ENCODE measurements at regions not wholly inside any gene's neighbourhood (a gene's known extent, or its start where the extent isn't known, plus 50 kb on each side); places are given as distances from the start of the nearest gene placed in this dataset.

GRCh38 chr11:134850566-134850965, 438.5 kb upstream of the B3GAT1 start (continued):
- TF ChIP-seq ZBTB49 (tag by site-specific recombination; IDR thresholded peaks at IDR 0.05; ENCODE audit: low read depth) = no peak
- TF ChIP-seq ZNF776 (tag by site-specific recombination; IDR thresholded peaks at IDR 0.05; ENCODE audit: borderline replicate concordance) = no peak
- TF ChIP-seq ZNF174 (tag by site-specific recombination; IDR thresholded peaks at IDR 0.05) = no peak

GRCh38 chr11:134849833-134850232, 437.8 kb upstream of the B3GAT1 start:
- H3K4me3 ChIP-seq (ENCODE audit: low read depth, low read length) = no peak overlapping the region
- ChIA-PET POLR2A (no interaction called here), CTCF (interaction anchor here (0.6 to 1.5 kb wide), 3 partner anchors 19 to 82 kb away, joined by 3 to 8 read pairs (median 3); no protein-coding TSS in a partner anchor)
- H3K27ac ChIP-seq (ENCODE audit: extremely low read depth, low read depth, low read length) = no peak overlapping the region
- no peaks in the 10 kb centered on the region for H3K4me1 ChIP-seq (ENCODE audit: control insufficient read depth, insufficient read depth, low read length)
- no peaks in the 10 kb centered on the region for H3K36me3 ChIP-seq (ENCODE audit: control insufficient read depth in 2 of 2, insufficient read depth in 1 of 2, low read length in 2 of 2)
- no peaks in the 10 kb centered on the region for H3K9me3 ChIP-seq (ENCODE audit: control insufficient read depth, insufficient read depth, low read depth, low read length)
- no peak for TF ChIP-seq ZNF112 (tag by site-specific recombination; IDR thresholded peaks at IDR 0.05)
- no peak for TF ChIP-seq ZNF140 (tag by site-specific recombination; IDR thresholded peaks at IDR 0.05)
- TF ChIP-seq HOXA7 (CRISPR knock-in tag; IDR thresholded peaks at IDR 0.05; ENCODE audit: borderline replicate concordance) = no peak
- TF ChIP-seq ZBTB21 (tag by site-specific recombination; IDR thresholded peaks at IDR 0.05) = no peak
- TF ChIP-seq KLF1 (tag by site-specific recombination; IDR thresholded peaks at IDR 0.05) = no peak
- TF ChIP-seq ZNF354C (tag by site-specific recombination; IDR thresholded peaks at IDR 0.05; ENCODE audit: borderline replicate concordance, low read depth) = no peak
- no peak for TF ChIP-seq ZNF138 (tag by site-specific recombination; IDR thresholded peaks at IDR 0.05; ENCODE audit: borderline replicate concordance)

- ChIA-PET CTCF (no interaction called here), POLR2A (no interaction called here)
- no peak for TF ChIP-seq TSHZ1 (tag by site-specific recombination; IDR thresholded peaks at IDR 0.05; ENCODE audit: borderline replicate concordance)
- TF ChIP-seq ZEB2 (tag by site-specific recombination; IDR thresholded peaks at IDR 0.05) = no peak
- no peaks in the 10 kb centered on the region for H3K9me3 ChIP-seq (ENCODE audit: control insufficient read depth, insufficient read depth, low read depth, low read length)
- no peak overlapping the region for H3K27ac ChIP-seq (ENCODE audit: extremely low read depth, low read depth, low read length)
- no peaks in the 10 kb centered on the region for H3K36me3 ChIP-seq (ENCODE audit: control insufficient read depth in 2 of 2, insufficient read depth in 1 of 2, low read length in 2 of 2)
- no peak overlapping the region for H3K4me3 ChIP-seq (ENCODE audit: low read depth, low read length)
- H3K4me1 ChIP-seq (ENCODE audit: control insufficient read depth, insufficient read depth, low read length) = no peaks in the 10 kb centered on the region
Measured at GRCh38 chr11:134847083-134847715, 435.2 kb upstream of the B3GAT1 start.

- H3K4me3 ChIP-seq (ENCODE audit: low read depth, low read length) = no peak overlapping the region
- no peaks in the 10 kb centered on the region for H3K9me3 ChIP-seq (ENCODE audit: control insufficient read depth, insufficient read depth, low read depth, low read length)
- H3K27ac ChIP-seq (ENCODE audit: extremely low read depth, low read depth, low read length) = no peak overlapping the region
- H3K4me1 ChIP-seq (ENCODE audit: control insufficient read depth, insufficient read depth, low read length) = no peaks in the 10 kb centered on the region
- H3K36me3 ChIP-seq (ENCODE audit: control insufficient read depth in 2 of 2, insufficient read depth in 1 of 2, low read length in 2 of 2) = no peaks in the 10 kb centered on the region
- ChIA-PET CTCF (no interaction called here), POLR2A (no interaction called here)
- TF ChIP-seq ZNF311 (tag by site-specific recombination; IDR thresholded peaks at IDR 0.05; ENCODE audit: borderline replicate concordance) = no peak
- TF ChIP-seq ZNF292 (tag by site-specific recombination; IDR thresholded peaks at IDR 0.05; ENCODE audit: borderline replicate concordance, low read depth) = no peak
- no peak for TF ChIP-seq ZNF157 (tag by site-specific recombination; IDR thresholded peaks at IDR 0.05)
- TF ChIP-seq ZSCAN30 (tag by site-specific recombination; IDR thresholded peaks at IDR 0.05) = no peak
- no peak for TF ChIP-seq ZNF37A (tag by site-specific recombination; IDR thresholded peaks at IDR 0.05)
- TF ChIP-seq REST (tag by site-specific recombination; IDR thresholded peaks at IDR 0.05) = no peak
- no peak for TF ChIP-seq EGR2 (tag by site-specific recombination; IDR thresholded peaks at IDR 0.05; ENCODE audit: low read depth)
- TF ChIP-seq ZNF747 (tag by site-specific recombination; IDR thresholded peaks at IDR 0.05) = no peak
Measured at GRCh38 chr11:134846328-134847082, 434.5 kb upstream of the B3GAT1 start.

Data from HEK293 (cell line).